Kidney glomerular epithelial cell (primary cell): ENCODE measurements at regions not wholly inside any gene's neighbourhood (a gene's known extent, or its start where the extent isn't known, plus 50 kb on each side); places are given as distances from the start of the nearest gene placed in this dataset.
"Not testable (repeated sequence)": the region's sequence is repeated elsewhere in the genome, so short reads cannot be mapped to it uniquely, and the experiment has no call there.

ENCODE experiments used
- DNase-seq: peaks from one replicate; lab custom pipeline; 2025; lab: John Stamatoyannopoulos, UW

- no peak for DNase-seq
Observed at GRCh38 chr2:163951312-163951711, 215.5 kb upstream of the FIGN start.

GRCh38 chr2:163949693-163950092 is 213.9 kb upstream of the FIGN start:
- no peak for DNase-seq

- no peak for DNase-seq
Observed at GRCh38 chr2:163944347-163944737, 208.5 kb upstream of the FIGN start.

- no peak for DNase-seq
Observed at GRCh38 chr2:163943403-163944346, 207.9 kb upstream of the FIGN start.

GRCh38 chr2:163934131-163934530 is 198.3 kb upstream of the FIGN start:
- no peak for DNase-seq

GRCh38 chr2:163919717-163920116 is 183.9 kb upstream of the FIGN start:
- no peak for DNase-seq

GRCh38 chr2:163914486-163914885 is 178.7 kb upstream of the FIGN start:
- DNase-seq: not testable (repeated sequence)

GRCh38 chr2:163913532-163913944 is 177.7 kb upstream of the FIGN start:
- DNase-seq: not testable (repeated sequence)

GRCh38 chr2:163909411-163910080 is 173.7 kb upstream of the FIGN start:
- no peak for DNase-seq

- DNase-seq: no peak
Observed at GRCh38 chr2:163906410-163906809, 170.6 kb upstream of the FIGN start.

GRCh38 chr2:163897799-163898198 is 162.0 kb upstream of the FIGN start:
- no peak for DNase-seq

GRCh38 chr2:163893444-163893843 is 157.6 kb upstream of the FIGN start:
- DNase-seq: not testable (repeated sequence)

GRCh38 chr2:163888591-163888990 is 152.8 kb upstream of the FIGN start:
- DNase-seq: no peak

- no peak for DNase-seq
Observed at GRCh38 chr2:163887182-163887581, 151.4 kb upstream of the FIGN start.

- DNase-seq: no peak
Observed at GRCh38 chr2:163884416-163884815, 148.6 kb upstream of the FIGN start.

- no peak for DNase-seq
Observed at GRCh38 chr2:163878718-163879117, 142.9 kb upstream of the FIGN start.

- peak; percentile 58 for DNase-seq
Observed at GRCh38 chr2:163877316-163877715, 141.5 kb upstream of the FIGN start.

GRCh38 chr2:163863073-163863472 is 127.3 kb upstream of the FIGN start:
- DNase-seq: no peak

GRCh38 chr2:163859951-163860350 is 124.1 kb upstream of the FIGN start:
- no peak for DNase-seq

- no peak for DNase-seq
Observed at GRCh38 chr2:163856941-163857340, 121.1 kb upstream of the FIGN start.

- DNase-seq: no peak
Observed at GRCh38 chr2:163852616-163853015, 116.8 kb upstream of the FIGN start.

- DNase-seq: no peak
Observed at GRCh38 chr2:163849756-163850435, 114.1 kb upstream of the FIGN start.

GRCh38 chr2:163838890-163839289 is 103.1 kb upstream of the FIGN start:
- no peak for DNase-seq
